MM.1S (cell line): ENCODE measurements at regions not wholly inside any gene's neighbourhood (a gene's known extent, or its start where the extent isn't known, plus 50 kb on each side); places are given as distances from the start of the nearest gene placed in this dataset.
"Not testable (repeated sequence)": the region's sequence is repeated elsewhere in the genome, so short reads cannot be mapped to it uniquely, and the experiment has no call there.

Experiments used
- EZH2 ChIP-seq: fragments of 300-600 bp; sonication (generic); optimal IDR thresholded peaks from 2 replicates; pipeline ENCODE3; 2017; ENCODE audit warnings: low read depth, mild to moderate bottlenecking, antibody characterized with exemption, low read length, mixed read lengths
- EZH2phosphoT487 ChIP-seq: fragments of 300-600 bp; sonication (generic); IDR thresholded peaks from 2 replicates; pipeline ENCODE4 v1.6.1; 2018; ENCODE audit warnings: antibody characterized with exemption, low read length
- TF ChIP-seq, protein P1 (sequence below): fragments of 300-600 bp; sonication (generic); IDR thresholded peaks from 2 replicates; pipeline ENCODE4 v1.5.1; 2016; ENCODE audit warnings: antibody characterized with exemption, low read length, mixed read lengths

GRCh38 chr2:145787597-145788361, 1267.9 kb upstream of the ZEB2 start:
- TF ChIP-seq, protein P1, sequence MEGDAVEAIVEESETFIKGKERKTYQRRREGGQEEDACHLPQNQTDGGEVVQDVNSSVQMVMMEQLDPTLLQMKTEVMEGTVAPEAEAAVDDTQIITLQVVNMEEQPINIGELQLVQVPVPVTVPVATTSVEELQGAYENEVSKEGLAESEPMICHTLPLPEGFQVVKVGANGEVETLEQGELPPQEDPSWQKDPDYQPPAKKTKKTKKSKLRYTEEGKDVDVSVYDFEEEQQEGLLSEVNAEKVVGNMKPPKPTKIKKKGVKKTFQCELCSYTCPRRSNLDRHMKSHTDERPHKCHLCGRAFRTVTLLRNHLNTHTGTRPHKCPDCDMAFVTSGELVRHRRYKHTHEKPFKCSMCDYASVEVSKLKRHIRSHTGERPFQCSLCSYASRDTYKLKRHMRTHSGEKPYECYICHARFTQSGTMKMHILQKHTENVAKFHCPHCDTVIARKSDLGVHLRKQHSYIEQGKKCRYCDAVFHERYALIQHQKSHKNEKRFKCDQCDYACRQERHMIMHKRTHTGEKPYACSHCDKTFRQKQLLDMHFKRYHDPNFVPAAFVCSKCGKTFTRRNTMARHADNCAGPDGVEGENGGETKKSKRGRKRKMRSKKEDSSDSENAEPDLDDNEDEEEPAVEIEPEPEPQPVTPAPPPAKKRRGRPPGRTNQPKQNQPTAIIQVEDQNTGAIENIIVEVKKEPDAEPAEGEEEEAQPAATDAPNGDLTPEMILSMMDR: not testable (repeated sequence)
- not testable (repeated sequence) for TF ChIP-seq EZH2, EZH2phosphoT487
